ENCODE measurements at regions not wholly inside any gene's neighbourhood (a gene's known extent, or its start where the extent isn't known, plus 50 kb on each side); places are given as distances from the start of the nearest gene placed in this dataset.
A peak's percentile ranks its signal among the peaks of the same experiment; 100 is the strongest.

DNA sequence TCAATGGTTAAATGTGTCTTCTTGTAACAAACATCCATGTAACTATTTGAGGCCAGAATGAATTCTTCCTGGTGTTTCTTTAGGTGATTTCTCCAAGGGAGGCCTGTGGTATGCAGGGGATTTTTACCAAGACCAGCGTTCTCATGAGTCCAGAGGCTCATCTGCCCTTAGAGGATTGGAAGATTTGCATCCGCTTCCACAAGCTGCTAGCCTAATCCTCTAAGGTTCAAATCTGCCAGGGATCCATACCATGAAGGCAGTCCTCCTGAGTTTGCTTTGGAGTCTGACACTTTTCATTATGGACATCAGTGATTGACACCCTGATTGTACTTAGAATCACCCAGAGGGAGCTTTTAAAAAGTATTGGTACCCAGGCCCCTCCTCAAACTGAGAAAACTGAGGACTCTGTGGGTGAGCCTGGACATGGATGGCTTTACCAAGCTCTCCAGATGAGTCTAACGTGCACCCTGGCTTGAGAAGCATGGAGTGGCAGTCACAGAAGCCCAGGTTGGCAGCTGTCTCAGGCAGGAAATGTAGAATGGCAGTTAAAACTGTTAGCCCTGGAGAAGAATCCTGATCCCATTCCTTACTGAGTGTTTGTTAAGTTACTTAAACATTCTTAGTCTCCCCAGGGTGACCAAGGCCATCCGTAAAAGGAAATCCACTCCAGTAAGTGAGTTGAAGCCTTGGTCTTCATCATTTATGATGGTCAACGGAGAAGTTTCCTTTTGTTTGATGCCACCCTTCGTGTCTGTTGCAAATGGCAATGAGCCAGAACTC is 95.3 kb upstream of the RMDN2 start:
- no peak overlapping the region for H3K4me3 Mint-ChIP-seq
- no peaks in the 10 kb centered on the region for H3K9me3 Mint-ChIP-seq
- H3K36me3 Mint-ChIP-seq = no peaks in the 10 kb centered on the region
- no peak for ATAC-seq
- H3K27ac Mint-ChIP-seq = no peak overlapping the region
- H3K4me1 Mint-ChIP-seq = peaks cover 24% of the 10 kb centered on the region
- no peak for DNase-seq (ENCODE audit: low spot score in 2 of 2)

GRCh38 chr2:37830636-37831035 is 94.5 kb upstream of the RMDN2 start:
- ATAC-seq = no peak
- peaks cover 24% of the 10 kb centered on the region for H3K4me1 Mint-ChIP-seq

GRCh38 chr2:37831081-37831780 is 93.9 kb upstream of the RMDN2 start:
- H3K27ac Mint-ChIP-seq = no peak overlapping the region
- no peak overlapping the region for H3K4me3 Mint-ChIP-seq
- ATAC-seq = no peak
- no peaks in the 10 kb centered on the region for H3K36me3 Mint-ChIP-seq
- H3K9me3 Mint-ChIP-seq = no peaks in the 10 kb centered on the region
- H3K4me1 Mint-ChIP-seq = peaks cover 24% of the 10 kb centered on the region
- no peak for DNase-seq (ENCODE audit: low spot score in 2 of 2)

More at GRCh38 chr2:37830636-37831035, 94.5 kb upstream of the RMDN2 start:
- Mint-ChIP-seq H3K4me3 (no peak overlapping the region), H3K9me3 (no peaks in the 10 kb centered on the region), H3K36me3 (no peaks in the 10 kb centered on the region), H3K27ac (no peak overlapping the region)
- no peak for DNase-seq (ENCODE audit: low spot score in 2 of 2)

- peak; percentile 59 to 85 for DNase-seq (ENCODE audit: low spot score in 2 of 2)
- Mint-ChIP-seq H3K9me3 (no peaks in the 10 kb centered on the region), H3K27ac (no peak overlapping the region), H3K4me3 (no peak overlapping the region), H3K36me3 (no peaks in the 10 kb centered on the region), H3K4me1 (peaks cover 24% of the 10 kb centered on the region)
- ATAC-seq = peak; percentile 88
These were observed 92.4 kb upstream of the RMDN2 start for GRCh38 chr2:37832590-37833197.

GRCh38 chr2:37833423-37833822 is 91.7 kb upstream of the RMDN2 start:
- Mint-ChIP-seq H3K4me1 (peaks cover 22% of the 10 kb centered on the region), H3K9me3 (no peaks in the 10 kb centered on the region), H3K4me3 (no peak overlapping the region), H3K27ac (no peak overlapping the region), H3K36me3 (no peaks in the 10 kb centered on the region)
- DNase-seq (ENCODE audit: low spot score in 2 of 2) (no peak), ATAC-seq (peak; percentile 74)

GRCh38 chr2:37836270-37836669 is 88.8 kb upstream of the RMDN2 start:
- DNase-seq (ENCODE audit: low spot score in 2 of 2) (no peak), ATAC-seq (no peak)
- Mint-ChIP-seq H3K27ac (no peak overlapping the region), H3K9me3 (no peaks in the 10 kb centered on the region), H3K36me3 (no peaks in the 10 kb centered on the region), H3K4me1 (peaks cover 16% of the 10 kb centered on the region), H3K4me3 (no peak overlapping the region)

- ATAC-seq (no peak), DNase-seq (ENCODE audit: low spot score in 2 of 2) (no peak)
- Mint-ChIP-seq H3K4me3 (no peak overlapping the region), H3K9me3 (no peaks in the 10 kb centered on the region), H3K27ac (no peak overlapping the region), H3K4me1 (peaks cover 16% of the 10 kb centered on the region), H3K36me3 (no peaks in the 10 kb centered on the region)
These were observed 88.4 kb upstream of the RMDN2 start for GRCh38 chr2:37836711-37837110.

- DNase-seq (ENCODE audit: low spot score in 2 of 2) (no peak), ATAC-seq (no peak)
- no peaks in the 10 kb centered on the region for H3K36me3 Mint-ChIP-seq
- H3K27ac Mint-ChIP-seq = no peak overlapping the region
- no peaks in the 10 kb centered on the region for H3K9me3 Mint-ChIP-seq
- no peak overlapping the region for H3K4me3 Mint-ChIP-seq
- H3K4me1 Mint-ChIP-seq = peaks cover 10% of the 10 kb centered on the region
These were observed 87.3 kb upstream of the RMDN2 start for GRCh38 chr2:37837628-37838328.

GRCh38 chr2:37838541-37839167 is 86.4 kb upstream of the RMDN2 start:
- Mint-ChIP-seq H3K4me1 (peaks cover under 1% of the 10 kb centered on the region), H3K9me3 (no peaks in the 10 kb centered on the region), H3K36me3 (no peaks in the 10 kb centered on the region), H3K27ac (no peak overlapping the region), H3K4me3 (no peak overlapping the region)
- ATAC-seq = no peak
- DNase-seq (ENCODE audit: low spot score in 2 of 2) = no peak

DNA sequence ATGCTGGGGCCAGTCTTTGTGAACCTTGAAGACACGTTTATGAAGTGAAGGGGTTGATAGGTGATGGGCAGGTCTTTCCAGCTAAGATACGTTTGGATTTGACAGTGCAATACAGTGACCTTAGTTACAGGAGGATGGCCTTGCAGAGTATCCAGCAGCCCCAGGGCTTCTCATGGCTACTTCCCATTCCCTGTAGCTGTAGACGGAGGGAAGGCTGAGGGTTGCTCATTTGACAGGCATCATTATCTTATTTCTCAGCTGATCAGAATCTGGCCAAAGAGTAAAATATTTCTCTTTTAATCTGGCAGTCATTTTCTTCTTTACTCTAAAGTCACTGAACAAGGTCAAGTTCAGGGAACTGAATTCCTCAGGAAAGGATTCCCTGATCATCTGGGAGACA is 85.1 kb upstream of the RMDN2 start:
- no peak overlapping the region for H3K4me3 Mint-ChIP-seq
- ATAC-seq (no peak), DNase-seq (ENCODE audit: low spot score in 2 of 2) (no peak)
- H3K36me3 Mint-ChIP-seq = no peaks in the 10 kb centered on the region
- H3K9me3 Mint-ChIP-seq = no peaks in the 10 kb centered on the region
- H3K27ac Mint-ChIP-seq = no peak overlapping the region
- no peaks in the 10 kb centered on the region for H3K4me1 Mint-ChIP-seq

DNA sequence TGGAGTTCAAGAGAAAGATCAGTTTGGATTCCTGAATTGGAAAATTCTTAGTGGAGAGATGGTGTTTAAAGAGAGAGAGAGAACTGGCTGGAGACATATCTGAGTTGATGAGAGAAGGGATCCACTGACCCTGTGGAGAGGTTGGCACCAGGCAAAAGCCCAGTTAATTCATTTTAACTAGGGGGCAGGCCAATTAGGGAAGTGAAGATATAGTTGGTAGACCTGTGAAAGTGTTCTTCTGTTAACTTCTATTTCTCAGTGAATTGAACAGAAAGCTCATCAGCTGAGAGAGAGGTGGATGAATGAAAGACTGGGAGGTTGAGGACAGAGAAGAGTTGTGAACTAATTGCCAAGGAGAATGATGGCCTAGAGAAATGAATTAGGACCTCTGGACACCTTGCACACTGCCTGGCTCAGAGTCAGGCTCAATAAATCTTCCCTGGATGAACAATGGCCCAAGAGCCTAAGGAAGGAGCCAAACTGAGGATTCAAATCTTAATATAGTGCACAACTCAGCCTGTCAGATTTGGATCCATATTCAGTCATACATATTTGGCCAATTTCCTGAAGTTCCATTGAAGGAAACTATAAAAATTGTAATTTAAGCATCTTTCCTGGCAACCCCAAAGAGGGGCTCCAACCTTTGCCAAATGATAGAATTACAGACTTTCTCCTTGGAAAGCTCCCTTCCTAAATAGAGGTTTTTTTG is 82.2 kb upstream of the RMDN2 start:
- H3K4me3 Mint-ChIP-seq = no peak overlapping the region
- no peak for ATAC-seq
- no peaks in the 10 kb centered on the region for H3K9me3 Mint-ChIP-seq
- H3K4me1 Mint-ChIP-seq = no peaks in the 10 kb centered on the region
- no peaks in the 10 kb centered on the region for H3K36me3 Mint-ChIP-seq
- no peak overlapping the region for H3K27ac Mint-ChIP-seq
- no peak for DNase-seq (ENCODE audit: low spot score in 2 of 2)

DNA sequence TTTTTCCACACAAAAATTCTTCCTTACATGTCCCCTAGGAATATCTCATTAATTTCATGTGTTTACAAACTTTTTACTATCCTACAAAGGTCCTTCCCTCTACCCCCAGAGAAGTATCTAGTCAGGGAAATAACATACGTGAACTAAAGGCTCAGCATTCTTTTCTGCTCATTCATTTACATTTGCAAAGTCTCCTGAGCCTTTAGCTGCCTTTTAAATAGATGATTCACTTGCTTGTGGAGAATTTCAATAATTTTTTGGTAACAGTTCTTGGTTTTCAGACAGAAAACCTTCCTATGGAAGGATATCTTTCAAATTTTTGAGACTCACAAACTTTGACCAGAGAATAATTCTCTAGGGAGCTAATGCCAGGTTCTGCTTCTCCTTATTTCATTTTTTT is 81.5 kb upstream of the RMDN2 start:
- Mint-ChIP-seq H3K36me3 (no peaks in the 10 kb centered on the region), H3K4me1 (no peaks in the 10 kb centered on the region), H3K9me3 (no peaks in the 10 kb centered on the region), H3K4me3 (no peak overlapping the region), H3K27ac (no peak overlapping the region)
- DNase-seq (ENCODE audit: low spot score in 2 of 2) (no peak), ATAC-seq (no peak)

DNA sequence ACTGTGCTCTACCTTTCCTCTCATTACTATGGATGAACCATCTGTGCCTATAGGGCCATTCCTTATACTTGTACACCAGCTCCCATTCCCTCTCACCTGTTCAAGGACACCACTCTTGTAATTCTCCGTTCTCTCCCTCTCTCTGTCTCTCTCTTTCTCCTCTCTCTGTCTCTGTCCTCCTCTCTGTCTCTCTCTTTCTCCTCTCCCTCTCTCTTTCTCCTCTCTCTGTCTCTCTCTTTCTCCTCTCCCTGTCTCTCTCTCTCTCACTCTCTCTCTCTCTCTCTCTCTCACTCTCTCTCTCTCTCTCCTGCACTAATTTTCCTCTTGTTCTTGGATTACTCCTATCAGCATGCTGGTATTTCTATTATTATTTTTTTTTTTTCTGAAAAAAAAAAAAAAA is 78.9 kb upstream of the RMDN2 start:
- Mint-ChIP-seq H3K9me3 (no peaks in the 10 kb centered on the region), H3K27ac (no peak overlapping the region), H3K4me1 (peaks cover 11% of the 10 kb centered on the region), H3K36me3 (no peaks in the 10 kb centered on the region), H3K4me3 (no peak overlapping the region)
- ATAC-seq (no peak), DNase-seq (ENCODE audit: low spot score in 2 of 2) (no peak)

DNA sequence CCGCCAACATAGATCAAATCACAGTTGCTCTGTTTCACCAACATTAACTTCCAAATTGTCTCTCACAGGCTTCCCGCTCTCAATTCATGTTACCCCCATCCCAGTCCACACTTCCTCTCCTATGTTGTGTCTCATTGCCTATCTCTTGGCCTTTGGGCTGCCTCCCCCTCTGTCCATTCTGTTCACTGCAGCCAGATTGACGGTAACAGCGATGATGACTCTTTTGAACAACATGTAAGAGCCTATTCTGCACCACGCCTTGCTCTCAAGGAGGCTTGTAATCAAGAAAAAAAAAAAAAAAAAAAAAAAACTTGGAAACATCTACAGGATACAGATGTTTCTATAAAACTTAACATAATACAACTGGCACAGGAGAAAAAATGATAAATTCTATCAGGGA is 77.3 kb upstream of the RMDN2 start:
- Mint-ChIP-seq H3K4me3 (no peak overlapping the region), H3K27ac (no peak overlapping the region), H3K9me3 (no peaks in the 10 kb centered on the region), H3K36me3 (no peaks in the 10 kb centered on the region), H3K4me1 (peaks cover 23% of the 10 kb centered on the region)
- DNase-seq (ENCODE audit: low spot score in 2 of 2) = no peak
- no peak for ATAC-seq

Data from stimulated activated effector memory CD8-positive, alpha-beta T cell treated with anti-CD3 and anti-CD28 coated beads, Interleukin-12 subunit alpha, Interleukin-12 subunit beta, amount 100 ng/mL, for 72 hours (primary cell).